ENCODE measurements at regions not wholly inside any gene's neighbourhood (a gene's known extent, or its start where the extent isn't known, plus 50 kb on each side); places are given as distances from the start of the nearest gene placed in this dataset.
A peak's percentile ranks its signal among the peaks of the same experiment; 100 is the strongest.

GRCh38 chr7:17054206-17054605 lies 172.4 kb upstream of the AGR3 start:
- peak; percentile 16 for DNase-seq

- DNase-seq = no peak
These were observed 173.1 kb upstream of the AGR3 start for GRCh38 chr7:17054836-17055235.

GRCh38 chr7:17055596-17055995 lies 173.8 kb upstream of the AGR3 start:
- no peak for DNase-seq

GRCh38 chr7:17056491-17057142 lies 174.8 kb upstream of the AGR3 start:
- no peak for DNase-seq

- no peak for DNase-seq
These were observed 175.3 kb upstream of the AGR3 start for GRCh38 chr7:17057143-17057509.

- peak; percentile 83 for DNase-seq
These were observed 176.8 kb upstream of the AGR3 start for GRCh38 chr7:17058568-17058967.

- no peak for DNase-seq
These were observed 178.3 kb upstream of the AGR3 start for GRCh38 chr7:17060051-17060450.

- no peak for DNase-seq
These were observed 179.7 kb upstream of the AGR3 start for GRCh38 chr7:17061443-17061842.

GRCh38 chr7:17062151-17063044 lies 180.6 kb upstream of the AGR3 start:
- no peak for DNase-seq

GRCh38 chr7:17063045-17063383 lies 181.2 kb upstream of the AGR3 start:
- DNase-seq = no peak

- peak; percentile 12 for DNase-seq
These were observed 185.9 kb upstream of the AGR3 start for GRCh38 chr7:17067691-17068090.

GRCh38 chr7:17069146-17069545 lies 187.4 kb upstream of the AGR3 start:
- peak; percentile 78 for DNase-seq

- DNase-seq = peak; percentile 55
These were observed 188.5 kb upstream of the AGR3 start for GRCh38 chr7:17070231-17070708.

- no peak for DNase-seq
These were observed 190.1 kb upstream of the AGR3 start for GRCh38 chr7:17071866-17072265.

GRCh38 chr7:17075601-17076255 lies 193.9 kb upstream of the AGR3 start:
- no peak for DNase-seq

GRCh38 chr7:17078298-17078697 lies 196.5 kb upstream of the AGR3 start:
- no peak for DNase-seq

GRCh38 chr7:17083392-17084165 lies 201.8 kb upstream of the AGR3 start:
- DNase-seq = no peak

GRCh38 chr7:17084166-17084475 lies 202.3 kb upstream of the AGR3 start:
- no peak for DNase-seq

GRCh38 chr7:17085186-17085585 lies 203.4 kb upstream of the AGR3 start:
- DNase-seq = no peak

GRCh38 chr7:17086403-17086802 lies 204.6 kb upstream of the AGR3 start:
- DNase-seq = no peak

- no peak for DNase-seq
These were observed 207.7 kb upstream of the AHR start for GRCh38 chr7:17090751-17091150.

GRCh38 chr7:17093461-17093860 lies 205.0 kb upstream of the AHR start:
- DNase-seq = peak; percentile 39

- no peak for DNase-seq
These were observed 203.4 kb upstream of the AHR start for GRCh38 chr7:17094963-17095574.

Measured in suppressor macrophage treated with lipopolysaccharide for 4 hours (primary cell).